Ovary (tissue), 3 donors: ENCODE measurements at regions not wholly inside any gene's neighbourhood (a gene's known extent, or its start where the extent isn't known, plus 50 kb on each side); places are given as distances from the start of the nearest gene placed in this dataset.

Source experiments
- EP300 ChIP-seq: sonication (generic); formaldehyde crosslinking; IDR thresholded peaks from one replicate; pipeline ENCODE4 v1.6.1; 2017; ENCODE audit warnings: antibody characterized with exemption
- POLR2A ChIP-seq: fragments of 450-650 bp; IDR thresholded peaks from one replicate; pipeline ENCODE4 v1.6.1; 2017; ENCODE audit warnings: antibody characterized with exemption, mild to moderate bottlenecking, moderate library complexity
- TF ChIP-seq, protein P1 (sequence below), 3 donors: fragments of 450-650 bp in 2 of 3; fragments of 200-600 bp in 1 of 3; IDR thresholded peaks; one replicate each; pipeline versions ENCODE4 v1.5.1 to v1.8.0; 2016 to 2022; ENCODE audit warnings: antibody characterized with exemption in 3 of 3, mild to moderate bottlenecking in 1 of 3
- donor health status: DM: no; HTN: no; CAD: no.

GRCh38 chr14:104317975-104318557 is 179.7 kb downstream of the KIF26A start:
- TF ChIP-seq, protein P1, sequence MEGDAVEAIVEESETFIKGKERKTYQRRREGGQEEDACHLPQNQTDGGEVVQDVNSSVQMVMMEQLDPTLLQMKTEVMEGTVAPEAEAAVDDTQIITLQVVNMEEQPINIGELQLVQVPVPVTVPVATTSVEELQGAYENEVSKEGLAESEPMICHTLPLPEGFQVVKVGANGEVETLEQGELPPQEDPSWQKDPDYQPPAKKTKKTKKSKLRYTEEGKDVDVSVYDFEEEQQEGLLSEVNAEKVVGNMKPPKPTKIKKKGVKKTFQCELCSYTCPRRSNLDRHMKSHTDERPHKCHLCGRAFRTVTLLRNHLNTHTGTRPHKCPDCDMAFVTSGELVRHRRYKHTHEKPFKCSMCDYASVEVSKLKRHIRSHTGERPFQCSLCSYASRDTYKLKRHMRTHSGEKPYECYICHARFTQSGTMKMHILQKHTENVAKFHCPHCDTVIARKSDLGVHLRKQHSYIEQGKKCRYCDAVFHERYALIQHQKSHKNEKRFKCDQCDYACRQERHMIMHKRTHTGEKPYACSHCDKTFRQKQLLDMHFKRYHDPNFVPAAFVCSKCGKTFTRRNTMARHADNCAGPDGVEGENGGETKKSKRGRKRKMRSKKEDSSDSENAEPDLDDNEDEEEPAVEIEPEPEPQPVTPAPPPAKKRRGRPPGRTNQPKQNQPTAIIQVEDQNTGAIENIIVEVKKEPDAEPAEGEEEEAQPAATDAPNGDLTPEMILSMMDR (IDR thresholded peaks at IDR 0.05), result no peak
- TF ChIP-seq POLR2A, result no peak
- no peak for TF ChIP-seq EP300
